DND-41 (cell line): ENCODE measurements at regions not wholly inside any gene's neighbourhood (a gene's known extent, or its start where the extent isn't known, plus 50 kb on each side); places are given as distances from the start of the nearest gene placed in this dataset.

Experiments
- ATAC-seq: fragments of 200-7000 bp; cut with Tn5 transposase; 3 replicates; pipeline ENCODE4 v1.9.1; 2021; ENCODE audit warnings: low read depth; ENCODE audit not compliant: insufficient read depth
- DNase-seq: peaks from one replicate; pipeline ENCODE4 v3.0.0-alpha.2; 2020
- H2AFZ ChIP-seq: 2 replicates; pipeline ENCODE4 v1.6.0; 2012; ENCODE audit warnings: low read depth, low read length
- H3K27ac ChIP-seq: 2 replicates; pipeline ENCODE4 v1.5.1; 2012; ENCODE audit warnings: low read length, inconsistent platforms
- H3K27me3 ChIP-seq: fragments of 200-600 bp; sonication (generic); 2 replicates; pipeline ENCODE4 v1.6.0; 2012; ENCODE audit warnings: low read length, mild to moderate bottlenecking, inconsistent platforms; ENCODE audit not compliant: insufficient read depth, poor library complexity
- H3K36me3 ChIP-seq: 2 replicates; pipeline ENCODE4 v1.5.1; 2012; ENCODE audit warnings: low read length, inconsistent platforms; ENCODE audit not compliant: insufficient read depth
- H3K4me1 ChIP-seq: 2 replicates; pipeline ENCODE4 v1.5.1; 2012; ENCODE audit warnings: mild to moderate bottlenecking, low read length; ENCODE audit not compliant: insufficient read depth
- H3K4me2 ChIP-seq: 2 replicates; pipeline ENCODE4 v1.6.0; 2012; ENCODE audit warnings: mild to moderate bottlenecking, moderate library complexity, low read length, inconsistent platforms; ENCODE audit not compliant: insufficient read depth
- H3K4me3 ChIP-seq, 2 experiments: fragments of 200-600 bp in 1 of 2; shearing (Covaris generic) in 1 of 2; 2 replicates each; pipeline ENCODE4 v1.5.1; 2012 to 2016; ENCODE audit warnings: inconsistent platforms in 2 of 2, low read length in 2 of 2, mild to moderate bottlenecking in 2 of 2, low read depth in 1 of 2, moderate library complexity in 1 of 2
- H3K79me2 ChIP-seq: 2 replicates; pipeline ENCODE4 v1.6.0; 2012; ENCODE audit warnings: low read length, inconsistent platforms; ENCODE audit not compliant: insufficient read depth
- H3K9ac ChIP-seq: 2 replicates; pipeline ENCODE4 v1.6.0; 2012; ENCODE audit warnings: low read depth, mild to moderate bottlenecking, inconsistent platforms, low read length, moderate library complexity
- H3K9me3 ChIP-seq: 2 replicates; pipeline ENCODE4 v1.5.1; 2012; ENCODE audit warnings: low read length, moderate library complexity, mild to moderate bottlenecking, inconsistent platforms; ENCODE audit not compliant: insufficient read depth, severe bottlenecking
- H4K20me1 ChIP-seq: 2 replicates; pipeline ENCODE4 v1.6.0; 2012; ENCODE audit warnings: low read length; ENCODE audit not compliant: insufficient read depth
- EZH2 ChIP-seq: IDR thresholded peaks from 3 replicates; pipeline ENCODE4 v1.6.1; 2012; ENCODE audit warnings: borderline replicate concordance, low read depth, mild to moderate bottlenecking, moderate library complexity, low read length, inconsistent platforms; ENCODE audit not compliant: severe bottlenecking
- TF ChIP-seq, protein P1 (sequence below): IDR thresholded peaks from 2 replicates; pipeline ENCODE4 v1.5.1; 2012; ENCODE audit warnings: borderline replicate concordance, low read length, moderate library complexity, mild to moderate bottlenecking; ENCODE audit not compliant: poor library complexity, severe bottlenecking; ENCODE audit errors: extremely low read depth

DNA sequence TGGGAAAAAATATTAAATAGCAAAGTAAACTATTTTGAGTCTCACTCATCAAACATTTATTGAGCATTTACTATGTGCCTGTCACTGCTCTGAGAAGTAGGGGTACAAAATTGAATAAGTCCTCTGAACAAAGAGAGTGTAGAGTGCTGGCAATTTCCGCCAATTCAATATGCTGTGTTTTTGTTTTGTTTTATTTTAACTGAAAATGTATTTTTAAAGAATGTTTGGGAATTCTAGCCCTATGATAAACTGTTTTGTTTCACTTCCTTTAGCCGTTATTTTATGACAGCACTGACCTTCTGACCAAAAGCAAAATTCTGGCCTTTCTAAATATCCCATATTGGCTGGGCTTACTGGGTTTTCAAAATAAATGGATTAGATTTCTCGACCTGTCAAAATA is 64.7 kb upstream of the LMO2 start:
- Histone ChIP-seq H3K9me3 (no peaks in the 10 kb centered on the region), H2AFZ (no peak overlapping the region), H3K4me3 (no peak overlapping the region), H3K27ac (no peak overlapping the region), H3K27me3 (peaks cover 10% of the 10 kb centered on the region), H4K20me1 (no peaks in the 10 kb centered on the region), H3K36me3 (no peaks in the 10 kb centered on the region), H3K4me1 (no peaks in the 10 kb centered on the region), H3K79me2 (no peaks in the 10 kb centered on the region), H3K9ac (no peak overlapping the region), H3K4me2 (no peak overlapping the region)
- DNase-seq (no peak), ATAC-seq (no peak)
- TF ChIP-seq EZH2: no peak
- TF ChIP-seq, protein P1, sequence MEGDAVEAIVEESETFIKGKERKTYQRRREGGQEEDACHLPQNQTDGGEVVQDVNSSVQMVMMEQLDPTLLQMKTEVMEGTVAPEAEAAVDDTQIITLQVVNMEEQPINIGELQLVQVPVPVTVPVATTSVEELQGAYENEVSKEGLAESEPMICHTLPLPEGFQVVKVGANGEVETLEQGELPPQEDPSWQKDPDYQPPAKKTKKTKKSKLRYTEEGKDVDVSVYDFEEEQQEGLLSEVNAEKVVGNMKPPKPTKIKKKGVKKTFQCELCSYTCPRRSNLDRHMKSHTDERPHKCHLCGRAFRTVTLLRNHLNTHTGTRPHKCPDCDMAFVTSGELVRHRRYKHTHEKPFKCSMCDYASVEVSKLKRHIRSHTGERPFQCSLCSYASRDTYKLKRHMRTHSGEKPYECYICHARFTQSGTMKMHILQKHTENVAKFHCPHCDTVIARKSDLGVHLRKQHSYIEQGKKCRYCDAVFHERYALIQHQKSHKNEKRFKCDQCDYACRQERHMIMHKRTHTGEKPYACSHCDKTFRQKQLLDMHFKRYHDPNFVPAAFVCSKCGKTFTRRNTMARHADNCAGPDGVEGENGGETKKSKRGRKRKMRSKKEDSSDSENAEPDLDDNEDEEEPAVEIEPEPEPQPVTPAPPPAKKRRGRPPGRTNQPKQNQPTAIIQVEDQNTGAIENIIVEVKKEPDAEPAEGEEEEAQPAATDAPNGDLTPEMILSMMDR: no peak

DNA sequence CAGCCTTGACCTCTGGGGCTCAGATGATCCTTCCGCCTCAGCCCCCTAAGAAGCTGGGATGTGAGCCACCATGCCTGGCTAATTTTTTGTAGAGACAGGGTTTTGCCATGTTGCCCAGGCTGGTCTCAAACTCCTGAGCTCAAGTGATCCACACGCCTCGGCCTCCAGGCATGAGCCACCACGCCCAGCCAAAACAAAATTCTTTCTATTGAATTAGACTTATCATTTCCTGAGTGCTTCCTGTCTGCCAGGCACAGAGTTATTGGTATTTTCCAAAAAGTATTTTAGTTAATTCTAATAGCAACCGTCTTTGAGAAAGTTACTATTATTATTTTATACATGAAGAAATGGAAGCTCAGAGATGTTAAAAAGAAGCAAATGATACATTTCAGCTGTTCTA is 61.4 kb upstream of the LMO2 start:
- no peaks in the 10 kb centered on the region for H3K4me1 ChIP-seq
- no peaks in the 10 kb centered on the region for H3K79me2 ChIP-seq
- H3K4me3 ChIP-seq: no peak overlapping the region
- peaks cover 10% of the 10 kb centered on the region for H3K27me3 ChIP-seq
- H4K20me1 ChIP-seq: no peaks in the 10 kb centered on the region
- ATAC-seq (no peak), DNase-seq (no peak)
- no peaks in the 10 kb centered on the region for H3K9me3 ChIP-seq
- no peak overlapping the region for H3K9ac ChIP-seq
- H3K36me3 ChIP-seq: no peaks in the 10 kb centered on the region
- TF ChIP-seq, protein P1: no peak
- no peak overlapping the region for H3K27ac ChIP-seq
- no peak overlapping the region for H2AFZ ChIP-seq
- no peak overlapping the region for H3K4me2 ChIP-seq

DNA sequence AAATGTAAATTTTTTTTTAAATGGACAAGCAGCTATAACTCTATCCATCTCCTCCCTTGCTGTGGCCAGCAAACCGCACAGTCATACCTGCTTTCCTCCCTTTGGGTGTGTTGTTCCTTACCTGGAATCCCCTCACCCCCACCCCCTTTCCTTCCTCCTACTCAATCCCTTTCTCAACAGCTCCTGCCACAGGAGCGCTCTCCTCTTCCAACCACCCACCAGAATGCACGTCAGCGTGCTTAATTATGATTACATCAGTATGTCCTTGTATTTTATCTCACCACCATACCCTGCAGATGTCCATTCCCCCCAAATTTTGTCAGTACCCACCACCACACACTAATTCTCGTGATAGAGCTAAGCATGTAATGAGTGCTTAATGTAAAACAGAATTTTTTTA is 60.9 kb upstream of the LMO2 start:
- no peaks in the 10 kb centered on the region for H3K36me3 ChIP-seq
- no peaks in the 10 kb centered on the region for H3K4me1 ChIP-seq
- no peak overlapping the region for H3K27ac ChIP-seq
- no peak overlapping the region for H2AFZ ChIP-seq
- no peak overlapping the region for H3K9ac ChIP-seq
- TF ChIP-seq, protein P1: no peak
- H4K20me1 ChIP-seq: no peaks in the 10 kb centered on the region
- no peaks in the 10 kb centered on the region for H3K9me3 ChIP-seq
- no peak for DNase-seq
- no peak overlapping the region for H3K4me2 ChIP-seq
- no peak overlapping the region for H3K4me3 ChIP-seq
- ATAC-seq: no peak
- H3K27me3 ChIP-seq: peaks cover 10% of the 10 kb centered on the region
- no peaks in the 10 kb centered on the region for H3K79me2 ChIP-seq

DNA sequence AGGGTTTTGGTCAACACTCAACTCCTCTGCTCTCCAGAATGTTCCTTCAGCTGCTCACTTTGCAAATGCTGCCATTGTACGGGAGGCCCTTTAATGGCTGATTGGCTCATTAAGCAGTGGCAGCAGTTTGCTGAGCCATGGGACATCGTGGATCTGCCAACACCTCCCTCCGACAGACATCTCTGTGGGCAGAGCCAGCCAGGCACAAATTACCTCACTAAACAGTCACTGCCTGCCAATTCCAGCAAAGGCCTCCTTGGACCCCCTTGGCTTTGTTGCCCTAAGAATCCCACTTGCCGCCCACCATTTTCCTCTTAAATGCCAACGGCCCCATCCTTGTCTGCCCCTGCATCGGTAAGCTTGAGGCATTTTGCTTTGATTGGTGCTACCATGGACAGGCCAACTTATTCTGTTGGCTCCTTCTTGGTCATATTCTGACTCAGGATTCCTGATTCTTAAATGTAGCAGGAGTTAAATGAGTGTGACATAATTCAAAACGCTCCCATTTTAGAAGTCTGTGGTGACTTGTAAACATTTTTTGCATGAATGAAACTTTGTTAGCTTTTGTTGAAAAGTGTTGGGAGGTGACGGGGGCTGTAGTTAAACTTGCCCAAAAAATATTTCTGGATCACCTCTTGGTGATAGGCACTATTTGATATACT is 57.5 kb upstream of the LMO2 start:
- TF ChIP-seq EZH2: no peak
- TF ChIP-seq, protein P1: no peak
- no peak overlapping the region for H3K4me2 ChIP-seq
- no peaks in the 10 kb centered on the region for H3K36me3 ChIP-seq
- H3K79me2 ChIP-seq: no peaks in the 10 kb centered on the region
- H3K9me3 ChIP-seq: no peaks in the 10 kb centered on the region
- H3K4me3 ChIP-seq: no peak overlapping the region
- no peaks in the 10 kb centered on the region for H3K4me1 ChIP-seq
- no peak for ATAC-seq
- DNase-seq: no peak
- H3K27ac ChIP-seq: no peak overlapping the region
- H3K9ac ChIP-seq: no peak overlapping the region
- H3K27me3 ChIP-seq: peaks cover 5% of the 10 kb centered on the region
- H4K20me1 ChIP-seq: no peaks in the 10 kb centered on the region
- no peak overlapping the region for H2AFZ ChIP-seq
